WTC11 (cell line): ENCODE measurements at regions not wholly inside any gene's neighbourhood (a gene's known extent, or its start where the extent isn't known, plus 50 kb on each side); places are given as distances from the start of the nearest gene placed in this dataset.

Experiments
- ATAC-seq: fragments of 200-7000 bp; cut with Tn5 transposase; 2 replicates; pipeline ENCODE4 v1.10.0; 2021; ENCODE audit warnings: mild to moderate bottlenecking, moderate library complexity
- CTCF ChIA-PET: fragments of 300-600 bp; sonication (Branson Sonifier 250); formaldehyde crosslinking; loops from one replicate; lab custom pipeline; 2021; ENCODE audit warnings: antibody characterized with exemption; lab: Charles Lee
- POLR2A ChIA-PET: fragments of 350-600 bp; sonication (Branson Sonifier 250); formaldehyde crosslinking; loops from one replicate; lab custom pipeline; 2021; ENCODE audit warnings: antibody characterized with exemption; lab: Charles Lee
- DNase-seq: peaks from one replicate; pipeline ENCODE4 v3.0.0; 2021; ENCODE audit warnings: low spot score
- H3K27ac Mint-ChIP-seq: 2 replicates; pipeline ENCODE4 v1.8.0; 2021; ENCODE audit warnings: mixed read lengths
- H3K27me3 Mint-ChIP-seq: 2 replicates; pipeline ENCODE4 v1.8.0; 2021; ENCODE audit warnings: low read depth, mild to moderate bottlenecking, moderate library complexity, mixed read lengths
- H3K36me3 Mint-ChIP-seq: 2 replicates; pipeline ENCODE4 v1.8.0; 2021; ENCODE audit warnings: mixed read lengths
- H3K4me1 Mint-ChIP-seq: 2 replicates; pipeline ENCODE4 v1.8.0; 2022; ENCODE audit warnings: mixed read lengths
- H3K4me3 Mint-ChIP-seq: 2 replicates; pipeline ENCODE4 v1.8.0; 2021; ENCODE audit warnings: mild to moderate bottlenecking, moderate library complexity, mixed read lengths
- H3K9me3 Mint-ChIP-seq: 2 replicates; pipeline ENCODE4 v1.8.0; 2021; ENCODE audit warnings: mixed read lengths
- ELF4 ChIP-seq: sonication (generic); formaldehyde crosslinking; IDR thresholded peaks from 2 replicates; pipeline ENCODE4 v1.8.1; 2022; ENCODE audit warnings: low read depth, mild to moderate bottlenecking, moderate library complexity, missing genetic modification reagents
- FOXJ3 ChIP-seq: sonication (generic); formaldehyde crosslinking; IDR thresholded peaks from 2 replicates; pipeline ENCODE4 v1.9.0; 2021; ENCODE audit warnings: missing genetic modification reagents, mild to moderate bottlenecking, borderline replicate concordance
- GRHL2 ChIP-seq: fragments of 250-450 bp; sonication (Bioruptor Pico); IDR thresholded peaks from 2 replicates; pipeline ENCODE4 v1.8.0; 2022; ENCODE audit warnings: mild to moderate bottlenecking, moderate library complexity; ENCODE audit not compliant: insufficient replicate concordance, severe bottlenecking
- JUN ChIP-seq: sonication (generic); formaldehyde crosslinking; IDR thresholded peaks from 2 replicates; pipeline ENCODE4 v1.8.0; 2023; ENCODE audit warnings: mild to moderate bottlenecking, missing genetic modification reagents
- MYBL2 ChIP-seq: sonication (generic); formaldehyde crosslinking; IDR thresholded peaks from 2 replicates; pipeline ENCODE4 v1.8.1; 2023; ENCODE audit warnings: mild to moderate bottlenecking, moderate library complexity, missing genetic modification reagents
- NFE2L1 ChIP-seq: sonication (generic); formaldehyde crosslinking; IDR thresholded peaks from 2 replicates; pipeline ENCODE4 v1.8.1; 2023; ENCODE audit warnings: missing genetic modification reagents
- OVOL2 ChIP-seq: fragments of 250-450 bp; sonication (Bioruptor Pico); IDR thresholded peaks from 2 replicates; pipeline ENCODE4 v1.9.0; 2021; ENCODE audit warnings: mild to moderate bottlenecking, borderline replicate concordance
- ZBTB21 ChIP-seq: sonication (generic); formaldehyde crosslinking; IDR thresholded peaks from 2 replicates; pipeline ENCODE4 v1.8.1; 2023; ENCODE audit warnings: mild to moderate bottlenecking, missing genetic modification reagents, borderline replicate concordance
- ZNF423 ChIP-seq: fragments of 250-450 bp; sonication (Bioruptor Pico); IDR thresholded peaks from 2 replicates; pipeline ENCODE4 v2.1.2; 2022; ENCODE audit warnings: mild to moderate bottlenecking, moderate library complexity
- TF ChIP-seq, protein P1 (sequence below): sonication (generic); formaldehyde crosslinking; IDR thresholded peaks from 2 replicates; pipeline ENCODE4 v1.8.0; 2023; ENCODE audit warnings: mild to moderate bottlenecking, missing genetic modification reagents
- TF ChIP-seq, protein P2 (sequence below): sonication (generic); formaldehyde crosslinking; conservative IDR thresholded peaks from 2 replicates; pipeline ENCODE4 v1.8.1; 2022; ENCODE audit warnings: mild to moderate bottlenecking, missing genetic modification reagents
- TF ChIP-seq, protein P3 (sequence below): fragments of 250-450 bp; sonication (Bioruptor Pico); IDR thresholded peaks from 2 replicates; pipeline ENCODE4 v1.9.0; 2021; ENCODE audit warnings: mild to moderate bottlenecking
- TF ChIP-seq, protein P4 (sequence below): sonication (generic); formaldehyde crosslinking; IDR thresholded peaks from 2 replicates; pipeline ENCODE4 v1.8.1; 2023; ENCODE audit warnings: mild to moderate bottlenecking, missing genetic modification reagents, borderline replicate concordance
- TF ChIP-seq, protein P5 (sequence below): sonication (generic); formaldehyde crosslinking; IDR thresholded peaks from 2 replicates; pipeline ENCODE4 v1.8.1; 2023; ENCODE audit warnings: mild to moderate bottlenecking, missing genetic modification reagents, moderate library complexity
- TF ChIP-seq, protein P6 (sequence below): fragments of 250-450 bp; sonication (Bioruptor Pico); IDR thresholded peaks from 2 replicates; pipeline ENCODE4 v2.1.2; 2022; ENCODE audit warnings: mild to moderate bottlenecking, moderate library complexity

DNA sequence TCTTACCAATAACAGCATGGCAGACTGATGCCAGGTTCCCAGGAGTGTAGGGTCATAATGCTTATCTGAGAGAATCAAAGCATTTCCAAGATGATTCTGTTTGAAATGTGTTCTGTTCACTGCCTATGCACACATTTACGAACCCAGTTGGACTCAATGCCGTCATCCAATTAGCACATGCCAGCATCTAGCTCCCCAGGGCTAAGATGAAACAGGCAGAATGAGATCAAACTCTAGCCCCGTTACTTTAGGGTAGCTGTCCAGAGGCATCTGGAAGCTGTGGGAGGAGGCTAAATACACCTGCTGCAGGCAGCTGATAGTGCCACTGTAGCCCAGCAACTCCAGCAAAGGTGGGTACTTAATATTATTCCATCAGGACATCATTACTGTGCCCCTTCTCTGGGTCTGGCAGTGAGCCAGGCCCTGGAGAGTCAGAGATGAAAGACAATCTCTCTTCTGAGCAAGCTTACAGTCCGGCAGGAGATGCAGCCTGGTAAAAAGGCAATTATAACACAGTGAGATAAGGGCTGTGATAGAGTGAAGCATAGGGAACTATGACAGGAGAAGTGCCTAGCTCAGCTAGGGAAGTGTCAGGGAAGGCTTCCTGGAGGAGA is 156.4 kb upstream of the PPP2R3A start (continued):
- TF ChIP-seq, protein P1, sequence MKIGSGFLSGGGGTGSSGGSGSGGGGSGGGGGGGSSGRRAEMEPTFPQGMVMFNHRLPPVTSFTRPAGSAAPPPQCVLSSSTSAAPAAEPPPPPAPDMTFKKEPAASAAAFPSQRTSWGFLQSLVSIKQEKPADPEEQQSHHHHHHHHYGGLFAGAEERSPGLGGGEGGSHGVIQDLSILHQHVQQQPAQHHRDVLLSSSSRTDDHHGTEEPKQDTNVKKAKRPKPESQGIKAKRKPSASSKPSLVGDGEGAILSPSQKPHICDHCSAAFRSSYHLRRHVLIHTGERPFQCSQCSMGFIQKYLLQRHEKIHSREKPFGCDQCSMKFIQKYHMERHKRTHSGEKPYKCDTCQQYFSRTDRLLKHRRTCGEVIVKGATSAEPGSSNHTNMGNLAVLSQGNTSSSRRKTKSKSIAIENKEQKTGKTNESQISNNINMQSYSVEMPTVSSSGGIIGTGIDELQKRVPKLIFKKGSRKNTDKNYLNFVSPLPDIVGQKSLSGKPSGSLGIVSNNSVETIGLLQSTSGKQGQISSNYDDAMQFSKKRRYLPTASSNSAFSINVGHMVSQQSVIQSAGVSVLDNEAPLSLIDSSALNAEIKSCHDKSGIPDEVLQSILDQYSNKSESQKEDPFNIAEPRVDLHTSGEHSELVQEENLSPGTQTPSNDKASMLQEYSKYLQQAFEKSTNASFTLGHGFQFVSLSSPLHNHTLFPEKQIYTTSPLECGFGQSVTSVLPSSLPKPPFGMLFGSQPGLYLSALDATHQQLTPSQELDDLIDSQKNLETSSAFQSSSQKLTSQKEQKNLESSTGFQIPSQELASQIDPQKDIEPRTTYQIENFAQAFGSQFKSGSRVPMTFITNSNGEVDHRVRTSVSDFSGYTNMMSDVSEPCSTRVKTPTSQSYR: no peak
- TF ChIP-seq, protein P2, sequence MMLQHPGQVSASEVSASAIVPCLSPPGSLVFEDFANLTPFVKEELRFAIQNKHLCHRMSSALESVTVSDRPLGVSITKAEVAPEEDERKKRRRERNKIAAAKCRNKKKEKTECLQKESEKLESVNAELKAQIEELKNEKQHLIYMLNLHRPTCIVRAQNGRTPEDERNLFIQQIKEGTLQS (CRISPR knock-in tag): no peak

DNA sequence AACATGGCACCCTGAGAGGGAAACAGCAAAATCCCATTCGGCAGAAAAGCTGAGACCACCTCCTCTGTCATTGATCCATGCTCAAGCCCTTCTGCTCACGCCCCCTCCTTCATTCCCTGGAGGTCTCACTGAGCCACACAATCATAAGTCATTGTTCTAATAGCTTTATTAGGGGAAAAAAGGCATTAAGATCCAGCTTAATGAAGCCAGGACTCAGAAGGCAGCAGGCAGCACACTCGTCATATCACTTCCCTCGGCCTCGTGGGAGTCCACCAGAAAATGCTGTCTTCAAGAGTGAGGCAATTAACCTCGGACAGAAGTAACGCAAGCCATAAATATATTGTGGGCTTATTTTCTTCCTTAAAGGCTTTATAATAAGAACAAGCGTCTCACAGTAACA is 153.9 kb upstream of the PPP2R3A start:
- no peak for TF ChIP-seq JUN
- TF ChIP-seq ZNF423 (CRISPR knock-in tag): no peak
- TF ChIP-seq MYBL2 (CRISPR knock-in tag): no peak
- TF ChIP-seq, protein P3, sequence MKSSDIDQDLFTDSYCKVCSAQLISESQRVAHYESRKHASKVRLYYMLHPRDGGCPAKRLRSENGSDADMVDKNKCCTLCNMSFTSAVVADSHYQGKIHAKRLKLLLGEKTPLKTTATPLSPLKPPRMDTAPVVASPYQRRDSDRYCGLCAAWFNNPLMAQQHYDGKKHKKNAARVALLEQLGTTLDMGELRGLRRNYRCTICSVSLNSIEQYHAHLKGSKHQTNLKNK (CRISPR knock-in tag): no peak
- TF ChIP-seq OVOL2: no peak
- TF ChIP-seq, protein P4, sequence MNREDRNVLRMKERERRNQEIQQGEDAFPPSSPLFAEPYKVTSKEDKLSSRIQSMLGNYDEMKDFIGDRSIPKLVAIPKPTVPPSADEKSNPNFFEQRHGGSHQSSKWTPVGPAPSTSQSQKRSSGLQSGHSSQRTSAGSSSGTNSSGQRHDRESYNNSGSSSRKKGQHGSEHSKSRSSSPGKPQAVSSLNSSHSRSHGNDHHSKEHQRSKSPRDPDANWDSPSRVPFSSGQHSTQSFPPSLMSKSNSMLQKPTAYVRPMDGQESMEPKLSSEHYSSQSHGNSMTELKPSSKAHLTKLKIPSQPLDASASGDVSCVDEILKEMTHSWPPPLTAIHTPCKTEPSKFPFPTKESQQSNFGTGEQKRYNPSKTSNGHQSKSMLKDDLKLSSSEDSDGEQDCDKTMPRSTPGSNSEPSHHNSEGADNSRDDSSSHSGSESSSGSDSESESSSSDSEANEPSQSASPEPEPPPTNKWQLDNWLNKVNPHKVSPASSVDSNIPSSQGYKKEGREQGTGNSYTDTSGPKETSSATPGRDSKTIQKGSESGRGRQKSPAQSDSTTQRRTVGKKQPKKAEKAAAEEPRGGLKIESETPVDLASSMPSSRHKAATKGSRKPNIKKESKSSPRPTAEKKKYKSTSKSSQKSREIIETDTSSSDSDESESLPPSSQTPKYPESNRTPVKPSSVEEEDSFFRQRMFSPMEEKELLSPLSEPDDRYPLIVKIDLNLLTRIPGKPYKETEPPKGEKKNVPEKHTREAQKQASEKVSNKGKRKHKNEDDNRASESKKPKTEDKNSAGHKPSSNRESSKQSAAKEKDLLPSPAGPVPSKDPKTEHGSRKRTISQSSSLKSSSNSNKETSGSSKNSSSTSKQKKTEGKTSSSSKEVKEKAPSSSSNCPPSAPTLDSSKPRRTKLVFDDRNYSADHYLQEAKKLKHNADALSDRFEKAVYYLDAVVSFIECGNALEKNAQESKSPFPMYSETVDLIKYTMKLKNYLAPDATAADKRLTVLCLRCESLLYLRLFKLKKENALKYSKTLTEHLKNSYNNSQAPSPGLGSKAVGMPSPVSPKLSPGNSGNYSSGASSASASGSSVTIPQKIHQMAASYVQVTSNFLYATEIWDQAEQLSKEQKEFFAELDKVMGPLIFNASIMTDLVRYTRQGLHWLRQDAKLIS (CRISPR knock-in tag): no peak
- no peak for TF ChIP-seq ELF4 (CRISPR knock-in tag)
- TF ChIP-seq FOXJ3: no peak
- no peak for TF ChIP-seq ZBTB21 (CRISPR knock-in tag)
- no peak for TF ChIP-seq NFE2L1 (CRISPR knock-in tag)
- no peak for TF ChIP-seq GRHL2 (CRISPR knock-in tag)
- TF ChIP-seq, protein P5, sequence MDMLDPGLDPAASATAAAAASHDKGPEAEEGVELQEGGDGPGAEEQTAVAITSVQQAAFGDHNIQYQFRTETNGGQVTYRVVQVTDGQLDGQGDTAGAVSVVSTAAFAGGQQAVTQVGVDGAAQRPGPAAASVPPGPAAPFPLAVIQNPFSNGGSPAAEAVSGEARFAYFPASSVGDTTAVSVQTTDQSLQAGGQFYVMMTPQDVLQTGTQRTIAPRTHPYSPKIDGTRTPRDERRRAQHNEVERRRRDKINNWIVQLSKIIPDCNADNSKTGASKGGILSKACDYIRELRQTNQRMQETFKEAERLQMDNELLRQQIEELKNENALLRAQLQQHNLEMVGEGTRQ (CRISPR knock-in tag): no peak
- TF ChIP-seq, protein P6, sequence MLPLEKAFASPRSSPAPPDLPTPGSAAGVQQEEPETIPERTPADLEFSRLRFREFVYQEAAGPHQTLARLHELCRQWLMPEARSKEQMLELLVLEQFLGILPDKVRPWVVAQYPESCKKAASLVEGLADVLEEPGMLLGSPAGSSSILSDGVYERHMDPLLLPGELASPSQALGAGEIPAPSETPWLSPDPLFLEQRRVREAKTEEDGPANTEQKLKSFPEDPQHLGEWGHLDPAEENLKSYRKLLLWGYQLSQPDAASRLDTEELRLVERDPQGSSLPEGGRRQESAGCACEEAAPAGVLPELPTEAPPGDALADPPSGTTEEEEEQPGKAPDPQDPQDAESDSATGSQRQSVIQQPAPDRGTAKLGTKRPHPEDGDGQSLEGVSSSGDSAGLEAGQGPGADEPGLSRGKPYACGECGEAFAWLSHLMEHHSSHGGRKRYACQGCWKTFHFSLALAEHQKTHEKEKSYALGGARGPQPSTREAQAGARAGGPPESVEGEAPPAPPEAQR (CRISPR knock-in tag): no peak
- no peak overlapping the region for H3K27ac Mint-ChIP-seq
- H3K4me3 Mint-ChIP-seq: no peak overlapping the region
- no peaks in the 10 kb centered on the region for H3K27me3 Mint-ChIP-seq
- H3K9me3 Mint-ChIP-seq: peaks cover 10% of the 10 kb centered on the region
- no peak for ATAC-seq
- H3K4me1 Mint-ChIP-seq: peaks cover 27% of the 10 kb centered on the region
- H3K36me3 Mint-ChIP-seq: no peaks in the 10 kb centered on the region
- POLR2A ChIA-PET: no interaction called here
- CTCF ChIA-PET: no interaction called here
- no peak for DNase-seq
